ENCODE measurements at regions not wholly inside any gene's neighbourhood (a gene's known extent, or its start where the extent isn't known, plus 50 kb on each side); places are given as distances from the start of the nearest gene placed in this dataset.

GRCh38 chr3:54067055-54067698 lies 55.2 kb upstream of the CACNA2D3 start:
- TF ChIP-seq EZH2 (IDR thresholded peaks at IDR 0.05; ENCODE audit: low read depth, unreplicated experiment) (no peak), CTCF (conservative IDR thresholded peaks at IDR 0.05; ENCODE audit: low read depth in 2 of 2) (no peak), ZNF462 (CRISPR knock-in tag; IDR thresholded peaks at IDR 0.05) (no peak), EZH2phosphoT487 (IDR thresholded peaks at IDR 0.05; ENCODE audit: unreplicated experiment) (no peak), NANOG (IDR thresholded peaks at IDR 0.05; ENCODE audit: borderline replicate concordance) (no peak), REST (IDR thresholded peaks at IDR 0.05; ENCODE audit: unreplicated experiment) (no peak), POLR2AphosphoS5 (IDR thresholded peaks at IDR 0.05; ENCODE audit: low read depth) (no peak), CREB1 (CRISPR knock-in tag; IDR thresholded peaks at IDR 0.05; ENCODE audit: low read depth) (no peak), STAT1 (IDR thresholded peaks at IDR 0.05; ENCODE audit: unreplicated experiment) (no peak), JUNB (IDR thresholded peaks at IDR 0.05; ENCODE audit: unreplicated experiment) (no peak)
